GM23338 (cell line): ENCODE measurements at regions not wholly inside any gene's neighbourhood (a gene's known extent, or its start where the extent isn't known, plus 50 kb on each side); places are given as distances from the start of the nearest gene placed in this dataset.

Source experiments
- ATAC-seq: fragments of 200-7000 bp; cut with Tn5 transposase; 3 replicates; pipeline ENCODE4 v1.9.1; 2020
- DNase-seq: peaks from one replicate; pipeline ENCODE4 v3.0.0-alpha.2; 2015; ENCODE audit warnings: low spot score
- H2AFZ ChIP-seq: fragments of 200-600 bp; sonication (generic); 2 replicates; pipeline ENCODE4 v1.8.0; 2016; ENCODE audit warnings: antibody characterized with exemption, mild to moderate bottlenecking, moderate library complexity
- H3F3A ChIP-seq: fragments of 200-600 bp; sonication (generic); replicated peaks from 2 replicates; pipeline ENCODE4 v1.8.0; 2017; ENCODE audit warnings: antibody characterized with exemption, mixed run types, low read depth
- H3K27ac ChIP-seq: fragments of 200-600 bp; sonication (generic); 2 replicates; pipeline ENCODE4 v1.6.1; 2016; ENCODE audit warnings: low read depth
- H3K27me3 ChIP-seq: fragments of 200-600 bp; sonication (generic); 2 replicates; pipeline ENCODE4 v1.8.0; 2016; ENCODE audit warnings: mild to moderate bottlenecking, mixed run types, moderate library complexity; ENCODE audit not compliant: insufficient read depth
- H3K36me3 ChIP-seq: fragments of 200-600 bp; sonication (generic); 2 replicates; pipeline ENCODE4 v1.8.0; 2016; ENCODE audit warnings: mild to moderate bottlenecking; ENCODE audit not compliant: insufficient read depth
- H3K4me1 ChIP-seq: fragments of 200-600 bp; sonication (generic); 2 replicates; pipeline ENCODE4 v1.8.0; 2016; ENCODE audit warnings: mild to moderate bottlenecking, moderate library complexity; ENCODE audit not compliant: insufficient read depth
- H3K4me2 ChIP-seq: fragments of 200-600 bp; sonication (generic); 2 replicates; pipeline ENCODE4 v1.7.1; 2017; ENCODE audit warnings: mixed run types
- H3K4me3 ChIP-seq: fragments of 200-600 bp; sonication (generic); 2 replicates; pipeline ENCODE4 v1.6.1; 2016; ENCODE audit warnings: mixed run types
- H3K79me2 ChIP-seq: fragments of 200-600 bp; sonication (generic); replicated peaks from 2 replicates; pipeline ENCODE4 v1.8.0; 2017; ENCODE audit warnings: mild to moderate bottlenecking; ENCODE audit not compliant: insufficient read depth
- H3K9me2 ChIP-seq: fragments of 200-600 bp; sonication (generic); 2 replicates; pipeline ENCODE4 v1.8.0; 2017; ENCODE audit not compliant: insufficient read depth
- H4K20me1 ChIP-seq: fragments of 200-600 bp; sonication (generic); replicated peaks from 2 replicates; pipeline ENCODE4 v1.8.0; 2017; ENCODE audit warnings: mild to moderate bottlenecking; ENCODE audit not compliant: insufficient read depth
- H3K27ac Mint-ChIP-seq: 2 replicates; pipeline ENCODE4 v1.8.0; 2020; ENCODE audit warnings: inconsistent platforms, mild to moderate bottlenecking, moderate library complexity, mixed read lengths
- H3K27me3 Mint-ChIP-seq: 3 replicates; pipeline ENCODE4 v1.8.0; 2022; ENCODE audit warnings: low read depth, mild to moderate bottlenecking, moderate library complexity, mixed read lengths, inconsistent platforms; ENCODE audit not compliant: insufficient read depth, poor library complexity
- H3K36me3 Mint-ChIP-seq: 3 replicates; pipeline ENCODE4 v1.8.0; 2021; ENCODE audit warnings: low read depth, mild to moderate bottlenecking, inconsistent platforms, moderate library complexity, mixed read lengths
- H3K4me1 Mint-ChIP-seq: 3 replicates; pipeline ENCODE4 v1.8.0; 2020; ENCODE audit warnings: mild to moderate bottlenecking, inconsistent platforms, mixed read lengths
- H3K4me3 Mint-ChIP-seq: 3 replicates; pipeline ENCODE4 v1.8.0; 2021; ENCODE audit warnings: moderate library complexity, mild to moderate bottlenecking, inconsistent platforms, mixed read lengths
- H3K9me3 Mint-ChIP-seq: 3 replicates; pipeline ENCODE4 v1.8.0; 2020; ENCODE audit warnings: moderate library complexity, mild to moderate bottlenecking, inconsistent platforms, mixed read lengths
- CREB1 ChIP-seq: fragments of 250-450 bp; sonication (Bioruptor Pico); IDR thresholded peaks from 2 replicates; pipeline ENCODE4 v1.5.0; 2020; ENCODE audit warnings: low read depth, mild to moderate bottlenecking, moderate library complexity
- CTCF ChIP-seq, 2 experiments: fragments of 200-600 bp in 1 of 2; sonication (generic) in 1 of 2; conservative IDR thresholded peaks; 2 replicates each; pipeline versions ENCODE4 v1.5.1 to v1.6.1; 2016 to 2017; ENCODE audit warnings: antibody characterized with exemption in 2 of 2, low read depth in 2 of 2, mild to moderate bottlenecking in 2 of 2, moderate library complexity in 1 of 2
- EZH2 ChIP-seq: fragments of 200-600 bp; sonication (generic); IDR thresholded peaks from one replicate; pipeline ENCODE4 v1.8.0; 2017; ENCODE audit warnings: antibody characterized with exemption, mild to moderate bottlenecking, low read depth; ENCODE audit not compliant: unreplicated experiment
- EZH2phosphoT487 ChIP-seq: fragments of 200-600 bp; sonication (generic); IDR thresholded peaks from one replicate; pipeline ENCODE4 v1.8.1; 2018; ENCODE audit warnings: antibody characterized with exemption; ENCODE audit not compliant: unreplicated experiment
- NANOG ChIP-seq: IDR thresholded peaks from 2 replicates; pipeline ENCODE4 v1.6.1; 2016; ENCODE audit warnings: antibody characterized with exemption, borderline replicate concordance
- POLR2AphosphoS5 ChIP-seq: IDR thresholded peaks from 2 replicates; pipeline ENCODE4 v1.6.1; 2016; ENCODE audit warnings: antibody characterized with exemption, low read depth
- REST ChIP-seq: IDR thresholded peaks from one replicate; pipeline ENCODE4 v1.6.1; 2018; ENCODE audit warnings: antibody characterized with exemption; ENCODE audit not compliant: unreplicated experiment
- STAT1 ChIP-seq: IDR thresholded peaks from one replicate; pipeline ENCODE4 v1.6.1; 2016; ENCODE audit warnings: antibody characterized with exemption; ENCODE audit not compliant: unreplicated experiment
- ZNF114 ChIP-seq: fragments of 250-450 bp; sonication (Bioruptor Pico); IDR thresholded peaks from 2 replicates; pipeline ENCODE4 v1.5.0; 2020; ENCODE audit warnings: mild to moderate bottlenecking, moderate library complexity
- ZNF331 ChIP-seq: fragments of 250-450 bp; sonication (Bioruptor Pico); IDR thresholded peaks from 2 replicates; pipeline ENCODE4 v1.5.0; 2020; ENCODE audit warnings: low read depth, mild to moderate bottlenecking, moderate library complexity

- TF ChIP-seq POLR2AphosphoS5 (no peak), ZNF331 (CRISPR knock-in tag) (no peak), ZNF114 (CRISPR knock-in tag) (no peak), STAT1 (no peak)
Measured at GRCh38 chr3:84165328-84165727, 793.5 kb upstream of the CADM2 start (continued).

GRCh38 chr3:84175449-84175848 is 783.3 kb upstream of the CADM2 start:
- Histone ChIP-seq H3F3A (peaks cover 4% of the 10 kb centered on the region), H3K9me2 (no peaks in the 10 kb centered on the region), H3K27me3 (no peaks in the 10 kb centered on the region), H3K4me3 (no peak overlapping the region), H3K79me2 (no peaks in the 10 kb centered on the region), H3K27ac (no peak overlapping the region), H4K20me1 (no peaks in the 10 kb centered on the region), H2AFZ (peak overlapping the region; percentile 6; the same call in 1 of the 2 replicates), H3K36me3 (no peaks in the 10 kb centered on the region), H3K4me2 (no peak overlapping the region), H3K4me1 (no peaks in the 10 kb centered on the region)
- ATAC-seq (no peak), DNase-seq (no peak)
- H3K27me3 Mint-ChIP-seq: no peaks in the 10 kb centered on the region
- H3K36me3 Mint-ChIP-seq: peaks cover 4% of the 10 kb centered on the region
- TF ChIP-seq CTCF (conservative IDR thresholded peaks at IDR 0.05; ENCODE audit: low read depth in 2 of 2) (no peak), ZNF331 (CRISPR knock-in tag) (no peak), EZH2 (no peak), EZH2phosphoT487 (no peak)
- no peak overlapping the region for H3K27ac Mint-ChIP-seq
- H3K4me3 Mint-ChIP-seq: no peak overlapping the region
- H3K4me1 Mint-ChIP-seq: no peaks in the 10 kb centered on the region
- peaks cover 4% of the 10 kb centered on the region for H3K9me3 Mint-ChIP-seq

- Histone ChIP-seq H3K9me2 (0 out of 2 replicates have a peak, but pooled peaks cover 3% of the 10 kb centered on the region), H4K20me1 (no peaks in the 10 kb centered on the region), H2AFZ (no peak overlapping the region), H3K4me3 (no peak overlapping the region), H3K36me3 (no peaks in the 10 kb centered on the region), H3K79me2 (no peaks in the 10 kb centered on the region), H3K27me3 (no peaks in the 10 kb centered on the region), H3K4me2 (no peak overlapping the region), H3F3A (no peaks in the 10 kb centered on the region), H3K27ac (no peak overlapping the region), H3K4me1 (no peaks in the 10 kb centered on the region)
- ATAC-seq (no peak), DNase-seq (no peak)
- H3K36me3 Mint-ChIP-seq: peaks cover 3% of the 10 kb centered on the region; the same call in 1 of the 3 replicates
- no peak overlapping the region for H3K4me3 Mint-ChIP-seq
- peaks cover 10% of the 10 kb centered on the region for H3K4me1 Mint-ChIP-seq
- peaks cover 2% of the 10 kb centered on the region; the same call in 1 of the 3 replicates for H3K9me3 Mint-ChIP-seq
- no peak overlapping the region for H3K27ac Mint-ChIP-seq
- no peaks in the 10 kb centered on the region for H3K27me3 Mint-ChIP-seq
- TF ChIP-seq EZH2phosphoT487 (no peak), ZNF114 (CRISPR knock-in tag) (no peak), EZH2 (no peak), POLR2AphosphoS5 (no peak), CREB1 (CRISPR knock-in tag) (no peak), CTCF (conservative IDR thresholded peaks at IDR 0.05; ENCODE audit: low read depth in 2 of 2) (no peak), NANOG (no peak), REST (no peak)
Measured at GRCh38 chr3:84184937-84185336, 773.9 kb upstream of the CADM2 start.
